Adipocyte (in vitro differentiated cells): ENCODE measurements at regions not wholly inside any gene's neighbourhood (a gene's known extent, or its start where the extent isn't known, plus 50 kb on each side); places are given as distances from the start of the nearest gene placed in this dataset.

Experiments used
- DNase-seq: peaks from one replicate; pipeline ENCODE4 v3.0.0-alpha.2; 2015; ENCODE audit warnings: low read depth
- H3K27me3 ChIP-seq: replicated peaks from 2 replicates; pipeline ENCODE4 v1.7.0; 2013; ENCODE audit warnings: mild to moderate bottlenecking, low read length, moderate library complexity; ENCODE audit not compliant: control insufficient read depth, insufficient read depth
- H3K36me3 ChIP-seq: 2 replicates; pipeline ENCODE4 v1.7.0; 2013; ENCODE audit warnings: low read length, mild to moderate bottlenecking, moderate library complexity; ENCODE audit not compliant: control insufficient read depth, insufficient read depth, severe bottlenecking
- H3K4me1 ChIP-seq: 2 replicates; pipeline ENCODE4 v1.7.0; 2013; ENCODE audit warnings: mild to moderate bottlenecking, low read length, moderate library complexity; ENCODE audit not compliant: control insufficient read depth, insufficient read depth
- H3K4me3 ChIP-seq: 2 replicates; pipeline ENCODE4 v1.7.0; 2013; ENCODE audit warnings: mild to moderate bottlenecking, low read length, moderate library complexity
- H3K9ac ChIP-seq: 2 replicates; pipeline ENCODE4 v1.7.0; 2013; ENCODE audit warnings: mild to moderate bottlenecking, low read length, moderate library complexity
- H3K9me3 ChIP-seq: 2 replicates; pipeline ENCODE4 v1.7.0; 2013; ENCODE audit warnings: mild to moderate bottlenecking, low read length, moderate library complexity; ENCODE audit not compliant: control insufficient read depth

DNA sequence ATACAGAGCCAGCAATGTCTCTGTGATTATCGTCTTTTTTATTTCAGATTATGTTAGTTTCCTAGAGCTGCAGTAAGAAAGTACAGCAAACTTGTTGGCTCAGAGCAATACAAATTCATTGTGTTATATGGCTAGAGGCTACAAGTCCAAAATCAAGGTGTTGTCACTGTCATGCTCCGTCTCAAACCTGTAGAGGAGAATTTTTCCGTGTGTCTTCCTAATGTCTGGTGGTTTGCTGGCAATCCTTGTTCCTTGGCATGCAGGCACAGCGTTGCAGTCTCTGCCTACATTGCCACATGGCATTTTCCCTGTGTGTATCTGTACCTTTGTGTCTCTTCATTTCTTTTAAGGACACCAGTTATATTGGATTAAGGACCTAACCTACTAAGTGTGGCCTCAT lies 244.4 kb downstream of the LRRIQ3 start:
- Histone ChIP-seq H3K4me3 (no peak overlapping the region), H3K27me3 (no peaks in the 10 kb centered on the region), H3K9ac (no peak overlapping the region), H3K4me1 (no peaks in the 10 kb centered on the region), H3K36me3 (no peaks in the 10 kb centered on the region), H3K9me3 (no peaks in the 10 kb centered on the region)
- no peak for DNase-seq

DNA sequence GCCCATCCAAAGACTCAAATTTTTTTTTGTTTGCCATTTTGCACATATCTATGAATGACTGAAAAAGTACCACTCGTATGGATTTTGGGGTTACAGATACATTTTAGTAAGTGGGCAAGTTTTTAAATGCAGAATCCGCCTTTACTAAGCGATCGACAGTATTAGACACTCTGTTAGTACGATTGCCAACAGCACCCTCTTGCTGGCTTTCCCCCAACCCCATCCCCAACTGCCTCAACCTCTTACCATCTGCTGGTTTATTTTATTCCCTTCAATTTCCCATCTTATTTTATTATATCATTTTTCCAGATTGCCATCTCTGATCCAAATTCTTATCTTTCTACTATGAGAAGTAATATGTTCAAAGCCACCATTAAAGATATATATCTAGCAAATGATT lies 244.8 kb downstream of the LRRIQ3 start:
- Histone ChIP-seq H3K4me3 (no peak overlapping the region), H3K4me1 (no peaks in the 10 kb centered on the region), H3K27me3 (no peaks in the 10 kb centered on the region), H3K36me3 (no peaks in the 10 kb centered on the region), H3K9ac (no peak overlapping the region), H3K9me3 (no peaks in the 10 kb centered on the region)
- no peak for DNase-seq

DNA sequence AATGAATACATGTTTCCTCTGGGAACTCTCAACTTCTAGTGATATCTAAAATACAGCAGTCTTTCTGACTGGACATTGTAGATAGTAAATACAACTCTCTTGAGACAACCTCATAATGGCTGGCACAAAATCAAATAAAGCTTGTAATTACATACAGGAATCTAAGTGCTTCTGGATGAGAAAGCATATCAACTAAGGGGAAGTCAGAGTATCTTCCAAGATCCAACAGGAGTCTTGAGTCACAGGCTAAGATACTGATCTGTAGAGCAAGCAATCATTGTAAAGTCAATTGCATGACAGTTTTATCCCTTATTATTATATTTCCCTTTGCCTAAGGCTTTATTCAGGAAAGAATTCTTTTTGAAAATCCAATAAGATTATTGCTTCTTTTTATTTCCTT lies 249.9 kb downstream of the LRRIQ3 start:
- no peaks in the 10 kb centered on the region for H3K27me3 ChIP-seq
- DNase-seq, result no peak
- H3K4me1 ChIP-seq, result no peaks in the 10 kb centered on the region
- H3K9me3 ChIP-seq, result no peaks in the 10 kb centered on the region
- no peak overlapping the region for H3K9ac ChIP-seq
- H3K4me3 ChIP-seq, result no peak overlapping the region
- no peaks in the 10 kb centered on the region for H3K36me3 ChIP-seq

DNA sequence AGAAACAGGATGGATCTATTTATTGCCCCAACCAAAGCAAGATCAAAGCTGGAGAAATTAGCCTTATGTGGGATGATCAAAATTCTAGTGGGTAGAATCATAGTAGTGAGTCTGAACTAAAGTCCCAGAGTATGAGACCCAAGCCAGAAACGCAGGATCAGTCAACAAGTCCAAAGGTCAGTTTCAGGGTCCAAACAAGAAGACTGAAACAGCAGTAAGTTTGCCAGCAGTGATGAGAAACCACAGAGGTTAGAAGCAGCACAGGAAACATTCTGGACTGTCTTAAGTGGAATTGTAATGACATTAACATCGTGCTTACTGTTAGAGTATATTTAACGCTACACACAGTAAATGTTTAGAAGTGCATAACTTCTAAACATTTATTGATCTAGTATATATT lies 251.0 kb downstream of the LRRIQ3 start:
- Histone ChIP-seq H3K9ac (no peak overlapping the region), H3K4me3 (no peak overlapping the region), H3K27me3 (no peaks in the 10 kb centered on the region), H3K9me3 (no peaks in the 10 kb centered on the region), H3K4me1 (no peaks in the 10 kb centered on the region), H3K36me3 (no peaks in the 10 kb centered on the region)
- DNase-seq, result no peak

DNA sequence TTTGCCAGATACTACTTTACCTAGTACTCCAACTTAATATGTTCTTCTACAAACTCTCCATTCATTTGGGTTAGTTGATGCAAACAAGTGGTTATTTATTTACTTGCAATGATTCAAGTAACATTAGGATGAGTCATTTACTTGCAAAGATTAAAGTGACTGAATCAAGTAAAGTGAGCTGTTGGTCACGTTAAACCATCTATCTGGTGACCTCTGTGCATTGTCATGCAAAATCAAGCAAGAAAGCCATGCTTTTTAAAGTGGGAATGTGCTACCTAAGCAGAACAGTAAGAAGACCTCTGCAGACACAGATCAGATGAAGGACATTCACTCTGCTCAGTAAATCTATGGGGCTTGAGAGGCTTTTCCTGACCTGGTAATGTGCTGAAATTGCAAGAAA lies 254.7 kb downstream of the LRRIQ3 start:
- Histone ChIP-seq H3K27me3 (no peaks in the 10 kb centered on the region), H3K36me3 (no peaks in the 10 kb centered on the region), H3K4me1 (no peaks in the 10 kb centered on the region), H3K4me3 (no peak overlapping the region), H3K9me3 (no peaks in the 10 kb centered on the region), H3K9ac (no peak overlapping the region)
- DNase-seq, result no peak

DNA sequence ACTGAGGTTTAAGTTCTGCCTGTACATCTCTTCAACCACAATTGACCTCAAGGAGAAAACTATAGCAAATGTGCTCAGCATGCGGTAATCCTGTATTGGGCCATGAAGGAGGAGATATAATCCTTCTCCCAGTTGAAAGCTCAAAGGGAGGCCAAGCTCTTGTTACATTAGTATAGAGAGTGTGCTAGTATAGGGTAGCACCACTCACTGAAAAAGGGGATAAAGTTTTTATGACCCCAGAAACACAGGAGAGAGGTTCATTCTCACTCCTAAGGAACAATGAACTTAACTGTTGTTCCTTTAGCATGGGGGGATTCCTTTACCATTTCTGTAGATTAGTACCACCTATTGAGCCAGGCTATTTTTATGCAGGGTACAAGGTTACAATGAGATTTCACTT lies 267.7 kb downstream of the LRRIQ3 start:
- no peaks in the 10 kb centered on the region for H3K4me1 ChIP-seq
- no peaks in the 10 kb centered on the region for H3K9me3 ChIP-seq
- no peak for DNase-seq
- H3K4me3 ChIP-seq, result no peak overlapping the region
- H3K9ac ChIP-seq, result no peak overlapping the region
- no peaks in the 10 kb centered on the region for H3K36me3 ChIP-seq
- no peaks in the 10 kb centered on the region for H3K27me3 ChIP-seq

DNA sequence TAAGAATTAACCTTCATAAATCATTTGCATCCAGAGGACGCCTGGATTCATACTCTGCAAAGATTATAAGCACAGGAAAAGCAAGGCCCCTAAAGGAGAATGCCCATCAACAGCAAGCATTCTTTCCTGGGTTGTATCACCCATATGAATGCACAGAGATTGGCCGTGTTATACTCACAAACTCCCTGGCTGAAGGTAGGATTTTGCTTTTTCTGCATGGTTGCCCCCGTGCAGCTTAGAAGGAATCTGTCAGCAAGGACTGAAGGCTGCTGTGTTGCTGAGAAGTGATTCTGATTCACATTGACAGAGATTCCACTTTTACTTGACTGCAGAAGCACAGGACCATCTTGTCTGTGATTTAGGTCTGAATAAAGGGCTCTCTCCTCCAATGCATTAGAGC lies 283.0 kb downstream of the LRRIQ3 start:
- no peak for DNase-seq
- Histone ChIP-seq H3K9ac (no peak overlapping the region), H3K4me1 (no peaks in the 10 kb centered on the region), H3K4me3 (no peak overlapping the region), H3K36me3 (no peaks in the 10 kb centered on the region), H3K27me3 (no peaks in the 10 kb centered on the region), H3K9me3 (peaks cover 18% of the 10 kb centered on the region)

DNA sequence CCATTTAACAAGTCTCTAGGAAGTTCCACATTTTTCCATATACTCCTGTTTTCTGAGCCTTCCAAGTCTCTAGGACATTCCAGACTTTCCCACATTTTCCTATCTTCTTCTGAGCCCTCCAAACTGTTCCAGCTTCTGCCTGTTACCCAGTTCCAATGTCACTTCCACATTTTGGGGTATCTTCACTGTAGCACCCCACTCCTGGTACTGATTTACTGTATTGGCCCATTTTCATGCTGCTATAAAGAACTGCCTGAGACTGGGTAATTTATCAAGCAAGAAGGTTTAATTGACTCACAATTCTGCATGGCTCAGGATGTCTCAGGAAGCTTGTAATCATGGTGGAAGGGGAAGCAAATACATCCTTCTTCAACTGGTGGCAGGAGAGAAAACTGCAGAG lies 285.0 kb downstream of the LRRIQ3 start:
- DNase-seq, result no peak
- no peak overlapping the region for H3K4me3 ChIP-seq
- H3K9ac ChIP-seq, result no peak overlapping the region
- no peaks in the 10 kb centered on the region for H3K27me3 ChIP-seq
- H3K4me1 ChIP-seq, result no peaks in the 10 kb centered on the region
- H3K36me3 ChIP-seq, result no peaks in the 10 kb centered on the region
- peaks cover 18% of the 10 kb centered on the region for H3K9me3 ChIP-seq

DNA sequence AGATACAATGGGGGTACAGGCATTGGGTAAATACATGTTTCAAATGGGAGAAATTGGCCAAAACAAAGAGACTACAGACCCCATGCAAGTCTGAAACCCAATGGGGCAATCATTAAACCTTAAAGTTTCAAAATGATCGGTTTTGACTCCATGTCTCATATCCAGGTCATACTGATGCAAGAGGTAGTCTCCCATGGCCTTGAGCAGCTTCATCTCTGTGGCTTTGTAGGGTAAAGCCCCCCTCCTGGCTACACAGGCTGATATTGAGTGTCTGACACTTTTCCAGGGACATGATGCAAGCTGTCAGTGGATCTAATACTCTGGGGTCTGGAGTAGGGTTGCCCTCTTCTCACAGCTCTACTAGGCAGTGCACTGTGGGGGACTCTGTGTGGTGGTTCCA lies 286.1 kb downstream of the LRRIQ3 start:
- H3K27me3 ChIP-seq, result no peaks in the 10 kb centered on the region
- H3K9me3 ChIP-seq, result peaks cover 18% of the 10 kb centered on the region
- H3K4me3 ChIP-seq, result no peak overlapping the region
- no peaks in the 10 kb centered on the region for H3K36me3 ChIP-seq
- H3K9ac ChIP-seq, result no peak overlapping the region
- no peak for DNase-seq
- no peaks in the 10 kb centered on the region for H3K4me1 ChIP-seq

DNA sequence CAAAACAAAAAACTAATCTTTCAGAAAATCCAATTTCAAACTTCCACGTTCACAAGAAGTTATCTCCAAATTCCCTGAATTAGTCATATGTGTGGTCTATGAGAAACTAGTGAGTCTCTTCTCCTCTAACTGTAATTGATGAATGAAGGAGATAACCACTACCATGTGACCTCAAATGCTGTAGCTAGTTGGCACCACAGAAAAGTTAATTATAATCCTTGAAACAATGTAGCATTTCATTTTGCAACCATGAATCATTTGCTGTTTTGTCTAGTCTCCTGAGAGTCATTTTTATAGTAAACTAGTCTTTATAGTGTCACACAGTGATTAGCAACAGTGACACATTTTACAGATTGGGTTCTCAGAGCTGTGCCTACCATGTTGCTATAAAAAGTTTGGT lies 287.5 kb downstream of the LRRIQ3 start:
- Histone ChIP-seq H3K9me3 (peaks cover 18% of the 10 kb centered on the region), H3K4me3 (no peak overlapping the region)
- DNase-seq, result no peak

DNA sequence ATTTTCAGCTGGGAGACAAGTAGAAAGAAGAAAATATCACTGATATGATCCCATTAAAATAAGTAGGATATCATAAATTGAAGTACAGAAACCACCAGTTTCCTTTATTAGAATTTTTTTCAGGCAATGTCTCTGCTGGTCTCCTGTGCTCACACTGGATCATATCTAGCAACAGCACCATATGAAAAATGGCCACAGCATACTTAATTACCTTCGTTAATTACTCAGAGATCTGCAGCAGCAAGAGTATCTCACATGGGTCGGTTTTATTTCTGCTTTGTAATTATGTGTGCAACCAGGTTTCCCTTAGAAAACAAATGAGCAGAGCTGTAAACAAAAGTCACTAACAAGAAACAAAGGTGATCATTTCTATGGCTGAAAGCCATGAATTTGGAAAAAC lies 287.9 kb downstream of the LRRIQ3 start:
- H3K36me3 ChIP-seq, result no peaks in the 10 kb centered on the region
- H3K9ac ChIP-seq, result no peak overlapping the region
- no peaks in the 10 kb centered on the region for H3K4me1 ChIP-seq
- H3K27me3 ChIP-seq, result no peaks in the 10 kb centered on the region
- no peak for DNase-seq
- no peak overlapping the region for H3K4me3 ChIP-seq
- peaks cover 18% of the 10 kb centered on the region for H3K9me3 ChIP-seq

More for the DNA sequence above, 287.5 kb downstream of the LRRIQ3 start:
- H3K4me1 ChIP-seq, result no peaks in the 10 kb centered on the region
- no peak overlapping the region for H3K9ac ChIP-seq
- no peaks in the 10 kb centered on the region for H3K27me3 ChIP-seq
- no peaks in the 10 kb centered on the region for H3K36me3 ChIP-seq

DNA sequence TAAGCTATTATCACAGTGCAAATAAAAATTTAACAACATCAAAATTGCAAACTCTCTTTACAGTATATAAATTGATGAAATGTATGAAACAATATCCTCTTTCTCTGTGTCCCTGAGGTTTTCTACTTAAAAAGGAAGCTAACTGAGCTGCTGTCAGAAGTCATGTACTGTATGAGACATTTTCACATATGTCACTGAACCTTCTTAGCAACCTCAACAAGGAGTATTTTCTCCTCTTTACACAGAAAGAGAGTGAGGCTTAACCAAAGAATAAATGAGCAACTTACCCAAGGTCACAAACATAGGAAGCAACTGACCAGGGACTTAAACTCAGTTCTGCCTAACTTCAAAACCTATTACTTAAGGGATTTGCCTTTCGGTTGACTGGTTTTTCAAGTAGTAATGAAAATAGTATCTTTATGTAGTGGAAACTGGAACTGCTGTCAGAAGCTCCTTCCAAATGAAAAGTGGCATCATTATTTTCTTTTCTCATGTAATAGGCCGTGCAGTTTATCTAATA lies 288.9 kb downstream of the LRRIQ3 start:
- no peaks in the 10 kb centered on the region for H3K27me3 ChIP-seq
- H3K9ac ChIP-seq, result no peak overlapping the region
- H3K9me3 ChIP-seq, result peaks cover 18% of the 10 kb centered on the region
- no peak overlapping the region for H3K4me3 ChIP-seq
- no peak for DNase-seq
- no peaks in the 10 kb centered on the region for H3K4me1 ChIP-seq
- H3K36me3 ChIP-seq, result no peaks in the 10 kb centered on the region
